ENCODE measurements at regions not wholly inside any gene's neighbourhood (a gene's known extent, or its start where the extent isn't known, plus 50 kb on each side); places are given as distances from the start of the nearest gene placed in this dataset.
"Not testable (repeated sequence)": the region's sequence is repeated elsewhere in the genome, so short reads cannot be mapped to it uniquely, and the experiment has no call there.

DNA sequence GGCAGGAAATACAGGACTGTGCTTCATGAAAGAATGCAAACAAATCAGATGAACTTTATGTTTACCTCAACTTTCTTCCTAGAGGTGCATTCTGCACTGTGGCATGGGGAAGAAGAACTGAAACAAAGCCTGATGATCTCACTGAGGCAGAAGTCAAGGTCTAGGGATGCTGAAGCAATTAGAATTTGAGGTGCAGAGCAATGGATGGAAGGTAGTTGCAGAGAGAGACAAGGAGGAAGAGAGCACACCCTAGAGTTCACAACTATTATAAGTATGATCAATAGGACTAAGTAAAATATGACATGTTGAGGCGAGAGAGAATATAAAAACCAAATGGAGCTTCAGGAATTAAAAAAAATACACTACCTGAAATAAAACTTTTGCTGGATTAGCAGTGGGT lies 420.1 kb downstream of the EDEM1 start:
- Histone ChIP-seq H3K4me3 (replicated peaks in 1 of 3) (no peak overlapping the region), H3K27me3 (no peaks in the 10 kb centered on the region), H3K9me3 (no peaks in the 10 kb centered on the region), H3K36me3 (no peaks in the 10 kb centered on the region), H3K27ac (no peak overlapping the region), H3K4me1 (no peaks in the 10 kb centered on the region)
- intact Hi-C loops (cut with DNase I), result no loop called here
- WGBS, 2 donors, result 56 to 80% methylated on average over 1 of the region's 1 CpG
- TF ChIP-seq, protein P1, sequence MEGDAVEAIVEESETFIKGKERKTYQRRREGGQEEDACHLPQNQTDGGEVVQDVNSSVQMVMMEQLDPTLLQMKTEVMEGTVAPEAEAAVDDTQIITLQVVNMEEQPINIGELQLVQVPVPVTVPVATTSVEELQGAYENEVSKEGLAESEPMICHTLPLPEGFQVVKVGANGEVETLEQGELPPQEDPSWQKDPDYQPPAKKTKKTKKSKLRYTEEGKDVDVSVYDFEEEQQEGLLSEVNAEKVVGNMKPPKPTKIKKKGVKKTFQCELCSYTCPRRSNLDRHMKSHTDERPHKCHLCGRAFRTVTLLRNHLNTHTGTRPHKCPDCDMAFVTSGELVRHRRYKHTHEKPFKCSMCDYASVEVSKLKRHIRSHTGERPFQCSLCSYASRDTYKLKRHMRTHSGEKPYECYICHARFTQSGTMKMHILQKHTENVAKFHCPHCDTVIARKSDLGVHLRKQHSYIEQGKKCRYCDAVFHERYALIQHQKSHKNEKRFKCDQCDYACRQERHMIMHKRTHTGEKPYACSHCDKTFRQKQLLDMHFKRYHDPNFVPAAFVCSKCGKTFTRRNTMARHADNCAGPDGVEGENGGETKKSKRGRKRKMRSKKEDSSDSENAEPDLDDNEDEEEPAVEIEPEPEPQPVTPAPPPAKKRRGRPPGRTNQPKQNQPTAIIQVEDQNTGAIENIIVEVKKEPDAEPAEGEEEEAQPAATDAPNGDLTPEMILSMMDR (IDR thresholded peaks at IDR 0.05), result no peak
- no peak for TF ChIP-seq POLR2A (IDR thresholded peaks at IDR 0.05)
- DNase-seq, result no peak

DNA sequence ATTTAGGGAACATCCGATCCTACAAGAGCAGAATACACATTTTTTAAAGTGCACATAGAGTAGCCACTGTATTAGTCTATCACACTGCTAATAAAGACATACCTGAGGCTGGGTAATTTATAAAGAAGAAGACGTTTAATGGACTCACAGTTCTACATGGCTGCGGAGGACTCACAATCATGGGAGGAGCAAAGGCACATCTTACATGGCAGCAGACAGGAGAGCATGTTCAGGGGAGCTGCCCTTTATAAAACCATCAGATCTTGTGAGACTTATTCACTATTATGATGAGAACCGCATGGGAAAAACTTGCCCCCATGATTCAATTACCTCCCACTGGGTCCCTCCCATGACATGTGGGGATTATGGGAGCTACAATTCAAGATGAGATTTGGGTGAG lies 421.5 kb downstream of the EDEM1 start:
- H3K9me3 ChIP-seq; DNase-seq; intact Hi-C loops (cut with DNase I); H3K27ac ChIP-seq; H3K36me3 ChIP-seq; H3K27me3 ChIP-seq; H3K4me3 ChIP-seq (replicated peaks in 1 of 3); H3K4me1 ChIP-seq: not testable (repeated sequence)
- WGBS, 2 donors, result 87 to 93% methylated on average over 4 of the region's 4 CpGs

DNA sequence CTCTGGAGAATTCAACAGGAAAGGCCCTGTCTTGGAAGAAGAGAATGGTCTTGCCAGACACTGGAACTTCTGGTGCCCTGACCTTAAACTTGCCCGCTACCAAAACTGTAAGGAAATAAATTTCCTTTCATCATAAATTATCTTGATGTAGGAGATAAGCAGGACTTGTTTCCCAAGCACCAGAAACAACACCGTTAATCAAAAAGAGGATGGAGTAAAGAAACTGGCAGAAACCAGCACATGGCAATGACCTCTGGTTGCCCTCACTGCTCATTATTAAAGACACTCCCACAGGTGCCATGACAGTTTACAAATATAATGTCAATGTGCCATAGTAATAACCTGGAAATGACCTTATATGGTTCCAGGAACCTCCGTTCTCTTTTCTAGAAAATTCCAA lies 426.1 kb downstream of the EDEM1 start:
- no peak overlapping the region for H3K4me3 ChIP-seq (replicated peaks in 1 of 3)
- no peaks in the 10 kb centered on the region for H3K9me3 ChIP-seq
- intact Hi-C loops (cut with DNase I), result no loop called here
- TF ChIP-seq, protein P1 (IDR thresholded peaks at IDR 0.05), result no peak
- 73 to 84% methylated on average over 3 of the region's 3 CpGs for WGBS, 2 donors
- H3K4me1 ChIP-seq, result no peaks in the 10 kb centered on the region
- no peak for DNase-seq
- no peak overlapping the region for H3K27ac ChIP-seq
- H3K36me3 ChIP-seq, result no peaks in the 10 kb centered on the region
- H3K27me3 ChIP-seq, result no peaks in the 10 kb centered on the region

DNA sequence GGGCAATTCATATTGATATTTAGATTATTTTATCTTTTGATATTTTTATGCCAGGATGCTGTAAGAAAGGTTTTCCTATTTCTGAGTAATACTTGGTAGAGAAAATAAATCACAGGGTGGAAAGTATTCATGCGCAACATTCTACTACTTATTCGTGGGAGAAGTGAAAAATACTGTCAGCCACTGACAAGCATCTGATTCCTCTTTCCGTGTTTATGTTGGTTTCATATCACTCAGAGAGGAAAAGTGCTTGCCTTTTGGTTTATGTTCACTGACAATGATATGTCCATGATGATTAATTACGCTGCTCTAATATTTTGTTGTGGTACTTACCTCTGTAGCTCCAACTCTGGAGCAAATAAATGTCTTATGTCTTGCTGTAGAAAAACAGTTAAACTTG lies 429.4 kb downstream of the EDEM1 start:
- 73 to 75% methylated on average over 4 of the region's 4 CpGs for WGBS, 2 donors
- H3K4me1 ChIP-seq, result no peaks in the 10 kb centered on the region
- H3K27me3 ChIP-seq, result no peaks in the 10 kb centered on the region
- H3K4me3 ChIP-seq (replicated peaks in 1 of 3), result no peak overlapping the region
- H3K36me3 ChIP-seq, result no peaks in the 10 kb centered on the region
- H3K9me3 ChIP-seq, result no peaks in the 10 kb centered on the region
- intact Hi-C loops (cut with DNase I), result no loop called here
- H3K27ac ChIP-seq, result no peak overlapping the region
- no peak for TF ChIP-seq POLR2A (IDR thresholded peaks at IDR 0.05)
- TF ChIP-seq, protein P1 (IDR thresholded peaks at IDR 0.05), result no peak
- DNase-seq, result no peak

DNA sequence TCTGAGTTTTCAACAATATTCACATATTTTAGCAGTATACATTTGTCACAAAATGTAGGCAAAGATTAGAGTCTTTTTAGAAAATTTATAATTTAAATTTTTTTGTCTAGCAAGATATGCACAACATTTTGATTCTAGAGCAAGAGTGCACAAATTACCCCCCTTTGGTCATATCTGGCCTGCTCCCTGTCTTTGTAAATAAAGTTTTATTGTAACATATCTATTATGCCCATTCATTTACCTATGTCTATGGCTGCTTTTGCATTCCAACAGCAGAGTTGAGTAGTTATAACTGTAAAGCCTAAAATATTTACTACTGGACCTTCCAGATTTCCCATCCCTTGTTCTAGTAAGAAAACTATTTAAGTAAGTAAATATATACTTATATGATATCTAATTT lies 430.7 kb downstream of the EDEM1 start:
- intact Hi-C loops (cut with DNase I), result no loop called here

More for the DNA sequence above, 430.7 kb downstream of the EDEM1 start:
- Histone ChIP-seq H3K4me1 (no peaks in the 10 kb centered on the region), H3K27me3 (no peaks in the 10 kb centered on the region), H3K27ac (no peak overlapping the region), H3K9me3 (no peaks in the 10 kb centered on the region), H3K4me3 (replicated peaks in 1 of 3) (no peak overlapping the region), H3K36me3 (no peaks in the 10 kb centered on the region)
- TF ChIP-seq, protein P1 (IDR thresholded peaks at IDR 0.05), result no peak
- TF ChIP-seq POLR2A (IDR thresholded peaks at IDR 0.05), result no peak
- DNase-seq, result no peak
